HG03060 (cell line): ENCODE measurements at regions not wholly inside any gene's neighbourhood (a gene's known extent, or its start where the extent isn't known, plus 50 kb on each side); places are given as distances from the start of the nearest gene placed in this dataset.
"Not testable (repeated sequence)": the region's sequence is repeated elsewhere in the genome, so short reads cannot be mapped to it uniquely, and the experiment has no call there.

Source experiments
- ATAC-seq: cut with Tn5 transposase; IDR thresholded peaks from one replicate; pipeline ENCODE4 v1.9.1; 2021; ENCODE audit warnings: low read depth, moderate number of reproducible peaks; ENCODE audit not compliant: unreplicated experiment

DNA sequence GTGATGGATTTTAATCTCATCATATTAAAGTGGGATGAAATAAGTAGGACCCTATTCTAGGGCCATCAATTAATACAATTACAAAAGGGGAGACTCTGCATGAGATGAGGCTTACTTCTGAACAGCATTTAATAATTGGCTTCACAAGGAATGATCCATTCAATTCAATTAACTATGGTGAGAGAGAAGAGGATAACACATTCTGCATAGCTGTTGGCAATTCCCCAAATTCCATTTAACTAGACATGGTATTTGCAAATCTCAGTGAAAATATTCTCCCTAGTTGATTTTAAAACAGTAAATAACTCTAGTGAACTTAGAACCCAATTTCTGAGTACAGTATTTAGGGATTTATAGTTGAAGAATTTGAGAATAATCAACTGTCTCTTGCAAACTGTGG lies 145.3 kb downstream of the NOC3L start:
- ATAC-seq: no peak

- no peak for ATAC-seq
Measured at GRCh38 chr10:94218493-94219183, 144.1 kb downstream of the NOC3L start.

GRCh38 chr10:94219829-94220228 lies 142.9 kb downstream of the NOC3L start:
- ATAC-seq: no peak

DNA sequence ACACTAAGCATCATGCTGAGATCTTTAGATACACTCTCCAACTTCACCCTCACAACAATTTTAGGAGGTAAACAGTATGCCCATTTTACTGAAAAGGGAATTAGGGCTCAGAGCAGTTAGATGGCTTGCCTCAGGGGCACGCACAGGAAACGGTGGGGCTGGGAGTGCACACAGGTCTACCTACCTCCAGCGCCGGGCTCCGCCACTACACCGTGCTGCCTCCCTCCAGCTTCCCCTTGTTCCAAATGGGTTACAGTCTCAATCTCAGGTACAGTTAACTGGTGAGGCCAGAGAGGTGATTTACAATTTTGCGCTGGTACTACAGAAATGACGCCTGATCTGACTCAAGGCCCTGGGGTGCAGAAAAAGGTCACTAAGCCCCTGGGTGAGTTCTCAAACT lies 142.0 kb downstream of the NOC3L start:
- no peak for ATAC-seq

DNA sequence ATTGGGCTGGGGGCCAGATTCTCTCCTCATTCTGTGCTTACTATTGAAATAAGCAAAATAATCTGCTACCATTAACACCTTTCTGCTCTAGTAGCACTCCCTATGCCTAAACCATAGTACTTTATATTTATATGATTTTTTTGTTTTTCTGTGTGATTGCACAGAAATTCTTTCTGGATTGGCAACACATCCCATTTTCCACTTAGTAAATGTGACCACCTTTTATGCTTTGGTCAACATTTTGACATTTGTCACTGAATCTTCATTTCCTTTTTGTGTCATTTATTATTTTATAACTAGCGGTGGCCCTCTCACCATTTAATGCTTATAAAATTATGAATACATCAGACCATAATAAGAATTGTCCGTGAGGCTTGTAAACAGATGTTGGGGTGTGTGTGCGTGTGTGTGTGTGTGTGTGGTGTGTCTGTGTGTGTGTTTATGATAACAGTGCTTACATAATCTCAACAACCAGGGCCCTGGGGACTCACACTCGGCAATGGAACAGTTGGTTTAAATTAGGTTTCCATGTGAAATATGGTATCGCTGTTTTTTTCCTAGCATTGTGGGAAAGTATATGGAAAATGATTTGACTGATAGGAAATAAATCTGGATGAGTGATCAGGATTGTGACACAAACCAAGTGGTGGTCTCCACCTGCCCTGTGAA lies 138.9 kb downstream of the NOC3L start:
- ATAC-seq: no peak

DNA sequence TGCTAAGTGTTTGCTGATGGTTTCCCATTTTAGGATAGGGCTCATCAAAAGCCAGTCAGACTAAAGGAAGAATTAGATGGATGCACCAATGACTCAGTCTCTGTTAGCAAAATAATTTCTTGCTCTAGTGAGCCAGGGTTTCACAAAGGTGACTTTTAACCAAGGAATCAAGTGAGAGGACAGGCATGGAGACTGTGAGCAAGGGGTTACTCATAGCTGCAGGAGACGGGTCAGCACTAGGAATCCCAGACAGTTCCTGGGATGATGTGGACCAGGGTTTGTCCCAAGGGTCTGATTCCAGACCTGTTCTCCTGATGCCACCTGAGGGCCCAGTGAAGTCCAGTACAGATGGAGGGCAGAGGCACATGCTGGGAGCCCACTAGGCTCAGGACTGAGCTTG lies 138.1 kb downstream of the NOC3L start:
- no peak for ATAC-seq

DNA sequence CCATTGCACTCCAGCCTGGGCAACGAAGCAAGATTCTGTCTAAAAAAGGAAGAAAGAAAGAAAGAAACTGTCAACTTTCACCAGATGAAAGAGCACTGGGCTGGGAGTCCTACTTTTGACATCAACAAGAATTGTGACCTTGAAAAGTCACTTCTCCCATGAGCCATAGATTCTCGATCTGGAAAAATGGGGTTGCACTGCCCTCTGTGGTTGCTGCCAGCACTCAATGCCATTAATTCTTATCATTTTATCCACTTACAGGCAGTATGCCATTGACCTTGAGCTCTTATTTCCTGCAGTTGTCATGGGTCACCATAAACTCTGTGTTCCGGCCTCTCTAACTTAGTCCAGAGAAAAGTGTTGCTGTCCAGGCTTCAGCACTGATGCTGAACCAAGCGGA lies 137.2 kb downstream of the NOC3L start:
- no peak for ATAC-seq

GRCh38 chr10:94230134-94230785 lies 132.5 kb downstream of the NOC3L start:
- no peak for ATAC-seq

- no peak for ATAC-seq
Measured at GRCh38 chr10:94232711-94233383, 129.9 kb downstream of the NOC3L start.

DNA sequence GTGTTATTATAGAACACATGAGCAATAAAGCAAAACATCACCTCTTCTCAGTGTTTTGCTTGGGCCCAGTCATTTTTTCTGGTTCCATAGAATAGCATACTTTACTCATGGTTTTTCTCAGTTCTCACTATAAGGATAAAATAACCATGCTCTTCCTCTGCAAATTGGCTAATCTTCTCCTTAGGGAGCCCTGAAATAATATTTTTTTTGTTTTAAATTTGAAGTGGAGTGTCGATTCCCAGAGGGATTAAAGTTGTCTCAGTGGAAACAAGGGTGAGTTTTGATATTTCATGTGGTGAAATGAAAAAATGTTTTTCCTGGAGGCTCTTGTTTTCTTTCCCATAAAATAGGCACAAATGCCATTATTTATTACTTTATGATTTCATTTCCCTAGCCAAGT lies 127.3 kb downstream of the NOC3L start:
- ATAC-seq: no peak

DNA sequence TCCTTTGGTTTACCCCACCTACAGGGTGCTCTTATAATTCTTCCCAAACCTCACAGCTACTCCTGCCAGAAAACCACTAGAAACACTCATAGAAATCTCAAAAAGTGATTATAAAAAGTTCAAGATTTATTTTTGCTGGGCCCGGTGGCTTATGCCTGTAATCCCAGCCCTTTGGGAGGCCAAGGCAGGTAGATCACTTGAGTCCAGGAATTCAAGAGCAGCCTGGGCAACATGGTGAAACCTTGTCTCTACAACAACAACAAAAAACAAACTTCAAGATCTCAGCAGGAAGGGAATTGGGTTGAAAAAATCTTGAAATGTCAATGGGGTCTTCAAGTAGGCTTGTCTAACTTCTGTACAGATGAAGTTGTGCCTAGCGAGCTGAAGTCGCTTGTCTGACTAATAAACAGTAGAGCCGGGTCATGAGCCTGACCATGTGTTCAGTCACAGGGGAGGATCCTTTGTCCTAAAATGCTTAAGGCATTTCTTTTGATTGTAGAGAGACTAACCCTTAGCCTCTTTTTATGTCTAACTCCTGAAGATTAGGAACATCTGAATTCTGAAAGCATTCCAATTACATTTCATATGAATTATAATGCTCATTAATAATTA lies 124.6 kb downstream of the NOC3L start:
- ATAC-seq: no peak

- no peak for ATAC-seq
Measured at GRCh38 chr10:94239696-94240095, 123.0 kb downstream of the NOC3L start.

DNA sequence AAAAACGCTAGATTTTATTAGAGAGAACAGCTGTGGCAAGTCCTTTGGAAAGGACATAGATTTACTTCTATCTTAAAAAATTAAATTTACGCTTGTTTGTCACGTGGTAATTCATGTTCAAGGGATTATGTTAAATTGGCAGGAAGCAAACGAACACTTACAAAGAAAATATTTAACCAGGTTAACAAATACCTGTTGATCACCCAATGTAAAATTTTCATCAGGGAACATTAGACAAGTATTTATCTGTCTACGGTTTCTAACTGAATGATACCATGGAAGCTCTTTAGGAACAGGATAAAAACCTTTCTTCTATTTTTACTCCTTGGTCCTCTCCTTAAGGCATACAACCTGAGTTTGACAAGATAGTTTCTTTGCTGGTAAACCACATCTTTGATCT lies 122.2 kb downstream of the NOC3L start:
- ATAC-seq: no peak

DNA sequence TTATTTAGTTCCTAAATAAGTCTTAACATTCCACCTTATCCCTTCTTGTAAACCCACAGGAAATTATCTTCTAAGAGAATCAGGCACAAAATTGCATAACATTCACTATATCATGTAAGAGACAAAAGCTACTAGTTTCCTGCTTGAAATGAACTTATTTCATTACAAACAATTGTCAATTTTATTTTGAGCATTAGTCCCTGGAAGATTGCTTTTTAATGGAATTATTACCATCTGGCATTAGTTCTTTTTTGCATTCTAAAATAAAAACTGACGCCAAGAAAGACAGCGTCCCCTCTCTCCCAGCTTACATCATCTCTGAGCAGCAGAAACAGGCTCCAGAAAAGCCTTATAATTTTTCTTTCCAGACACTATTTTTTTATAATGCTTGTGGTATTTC lies 121.8 kb downstream of the NOC3L start:
- ATAC-seq: no peak

- ATAC-seq: no peak
Measured at GRCh38 chr10:94251098-94251497, 111.6 kb downstream of the NOC3L start.

DNA sequence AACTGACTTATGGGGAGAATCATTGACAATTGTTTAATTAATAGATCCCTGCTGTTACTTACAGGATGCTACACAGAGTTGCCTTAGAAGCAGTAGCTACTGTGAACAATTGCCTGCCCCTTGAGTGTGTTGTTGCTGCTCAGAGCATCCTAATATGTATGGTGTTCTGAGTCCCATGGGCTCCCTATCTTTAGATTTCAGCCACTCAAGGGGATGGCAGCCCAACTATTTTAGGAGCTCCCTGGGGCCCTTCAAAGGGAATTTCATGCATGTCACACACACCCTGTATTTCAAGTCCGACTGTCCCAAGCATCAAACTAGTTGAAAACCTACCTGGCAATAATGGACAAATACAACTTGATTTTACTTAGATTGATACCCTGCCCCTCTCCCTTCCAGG lies 111.2 kb downstream of the NOC3L start:
- ATAC-seq: no peak

DNA sequence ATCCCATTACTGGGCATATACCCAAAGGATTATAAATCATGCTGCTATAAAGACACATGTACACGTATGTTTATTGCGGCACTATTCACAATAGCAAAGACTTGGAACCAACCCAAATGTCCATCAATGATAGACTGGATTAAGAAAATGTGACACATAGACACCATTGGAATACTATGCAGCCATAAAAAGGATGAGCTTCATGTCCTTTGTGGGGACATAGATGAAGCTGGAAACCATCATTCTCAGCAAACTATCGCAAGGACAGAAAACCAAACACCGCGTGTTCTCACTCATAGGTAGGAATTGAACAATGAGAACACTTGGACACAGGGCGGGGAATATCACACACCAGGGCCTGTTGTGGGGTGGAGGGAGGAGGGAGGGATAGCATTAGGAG lies 105.3 kb downstream of the NOC3L start:
- ATAC-seq: not testable (repeated sequence)

GRCh38 chr10:94260455-94260854 lies 102.3 kb downstream of the NOC3L start:
- no peak for ATAC-seq

DNA sequence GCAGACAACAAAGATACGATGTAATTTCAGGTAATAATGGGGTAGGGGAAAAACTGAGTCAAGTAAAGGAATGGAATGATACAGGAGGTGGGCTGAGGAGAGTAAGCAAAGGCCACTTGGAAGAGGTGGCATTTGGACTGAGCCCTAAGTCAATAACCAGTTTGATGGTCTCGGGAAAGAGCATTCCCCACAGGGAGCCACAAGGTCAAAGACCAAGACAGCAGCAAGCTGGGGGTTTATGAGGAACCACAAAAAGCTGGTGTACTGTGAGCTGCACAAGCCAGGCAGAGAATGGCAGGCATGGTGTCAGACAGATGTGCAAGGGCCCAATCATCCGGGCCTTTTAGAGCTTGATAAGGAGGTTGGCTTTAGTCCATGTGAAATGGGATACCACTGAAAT lies 98.7 kb downstream of the NOC3L start:
- no peak for ATAC-seq

DNA sequence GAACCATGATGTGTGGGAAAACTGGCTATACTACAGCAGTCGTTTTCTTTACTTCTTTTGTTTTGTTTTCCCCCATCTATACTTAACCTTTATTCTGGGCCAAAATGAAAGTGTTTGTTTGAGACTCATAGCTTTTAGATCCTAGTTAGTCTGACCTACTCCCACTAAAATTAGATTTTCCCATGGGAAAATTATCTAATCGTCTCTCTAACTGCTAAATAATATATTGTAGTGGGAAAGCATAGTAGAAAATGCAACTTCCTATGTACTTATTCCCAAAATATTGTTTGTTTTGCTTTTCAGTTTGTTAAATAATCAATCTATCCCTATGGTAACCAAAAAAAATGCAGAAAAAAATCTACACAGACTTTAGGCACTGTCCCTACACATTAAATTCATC lies 96.6 kb downstream of the NOC3L start:
- ATAC-seq: no peak

GRCh38 chr10:94268652-94269051 lies 94.1 kb downstream of the NOC3L start:
- no peak for ATAC-seq
